ENCODE measurements at regions not wholly inside any gene's neighbourhood (a gene's known extent, or its start where the extent isn't known, plus 50 kb on each side); places are given as distances from the start of the nearest gene placed in this dataset.
"Not testable (repeated sequence)": the region's sequence is repeated elsewhere in the genome, so short reads cannot be mapped to it uniquely, and the experiment has no call there.

GRCh38 chr13:18624061-18624460 lies 557.6 kb downstream of the TUBA3C start:
- DNase-seq: not testable (repeated sequence)

GRCh38 chr13:18618442-18618841 lies 563.2 kb downstream of the TUBA3C start:
- not testable (repeated sequence) for DNase-seq

GRCh38 chr13:18610476-18610875 lies 571.1 kb downstream of the TUBA3C start:
- not testable (repeated sequence) for DNase-seq

GRCh38 chr13:18609371-18609770 lies 572.3 kb downstream of the TUBA3C start:
- DNase-seq: not testable (repeated sequence)

DNA sequence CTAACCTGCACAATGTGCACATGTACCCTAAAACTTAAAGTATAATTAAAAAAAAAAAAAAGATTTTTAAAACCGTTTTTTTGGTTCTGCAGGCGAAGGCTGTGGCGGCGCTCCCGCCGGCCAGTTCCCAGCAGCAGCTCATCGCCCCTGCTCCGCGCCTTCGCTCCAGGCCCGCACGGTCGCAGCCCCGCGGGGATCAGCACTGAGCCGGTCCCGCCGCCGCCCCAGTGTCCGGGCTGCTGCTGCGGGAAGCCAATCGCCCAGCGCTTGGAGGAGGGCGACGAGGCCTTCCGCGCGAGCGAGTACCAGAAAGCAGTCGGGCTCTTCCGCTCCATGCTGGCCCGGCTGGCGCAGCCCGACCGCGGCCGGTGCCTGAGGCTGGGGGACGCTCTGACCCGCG lies 572.8 kb downstream of the TUBA3C start:
- DNase-seq: not testable (repeated sequence)

GRCh38 chr13:18600366-18600765 lies 581.3 kb downstream of the TUBA3C start:
- not testable (repeated sequence) for DNase-seq

DNA sequence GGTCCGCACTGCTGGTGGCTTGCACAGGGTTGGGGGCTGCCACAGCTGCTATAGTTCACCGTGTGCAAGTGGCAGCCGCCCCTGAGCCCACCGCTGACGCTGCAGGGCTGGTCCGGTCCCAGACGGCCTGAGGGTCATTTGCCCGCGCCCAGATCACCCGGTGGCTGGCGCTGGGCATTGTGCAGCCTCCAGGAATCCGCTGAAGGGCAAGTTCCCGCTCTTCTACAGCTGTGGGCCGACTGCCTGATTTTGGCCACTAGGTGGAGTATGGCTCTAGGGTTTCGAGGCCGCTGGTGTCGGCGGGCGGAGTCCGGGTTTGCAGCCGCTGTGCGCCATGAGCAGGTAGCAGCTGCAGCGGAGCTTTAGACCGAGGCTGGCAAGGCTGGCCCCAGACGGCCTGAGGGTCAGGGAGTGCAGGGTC lies 581.8 kb downstream of the TUBA3C start:
- DNase-seq: not testable (repeated sequence)

DNA sequence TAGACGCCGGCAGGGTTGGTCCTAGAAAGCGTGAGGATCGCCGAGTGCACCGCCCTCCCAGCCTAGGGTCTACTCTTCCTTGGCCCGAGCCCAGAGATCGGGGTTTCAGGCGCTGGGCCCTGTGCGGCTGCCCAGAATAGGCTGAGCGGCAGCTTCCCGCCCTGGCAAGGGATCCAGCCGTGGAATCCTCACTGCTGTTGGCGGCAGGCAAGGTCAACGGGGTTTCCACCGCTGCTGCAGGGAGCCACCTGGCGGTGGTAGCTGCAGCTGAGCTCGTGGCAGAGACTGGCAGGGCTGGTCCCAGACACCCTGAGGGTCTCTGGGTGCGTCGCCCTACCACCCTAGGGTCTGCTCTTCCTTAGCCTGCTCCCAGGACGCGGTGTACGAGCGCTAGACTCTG lies 583.1 kb downstream of the TUBA3C start:
- not testable (repeated sequence) for DNase-seq

DNA sequence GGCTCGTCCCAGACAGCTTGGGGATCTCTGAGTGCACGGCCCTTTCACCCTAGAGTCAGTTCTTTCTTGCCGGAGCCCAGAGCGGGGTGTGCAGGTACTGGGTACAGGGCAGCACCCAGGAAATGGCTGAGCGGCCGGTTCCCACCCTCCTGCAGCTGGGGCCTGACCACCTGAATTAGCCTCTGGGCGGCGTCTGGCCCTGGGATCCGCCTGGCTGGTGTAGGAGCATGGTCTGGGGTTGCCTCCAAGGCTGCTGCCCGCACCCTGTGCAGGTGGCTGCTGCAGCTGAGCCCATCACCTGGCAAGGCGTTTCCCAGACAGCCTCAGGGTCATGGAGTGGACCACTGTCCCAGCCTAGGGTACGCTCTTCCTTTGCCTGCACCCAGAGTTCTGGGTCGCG lies 583.7 kb downstream of the TUBA3C start:
- DNase-seq: not testable (repeated sequence)

DNA sequence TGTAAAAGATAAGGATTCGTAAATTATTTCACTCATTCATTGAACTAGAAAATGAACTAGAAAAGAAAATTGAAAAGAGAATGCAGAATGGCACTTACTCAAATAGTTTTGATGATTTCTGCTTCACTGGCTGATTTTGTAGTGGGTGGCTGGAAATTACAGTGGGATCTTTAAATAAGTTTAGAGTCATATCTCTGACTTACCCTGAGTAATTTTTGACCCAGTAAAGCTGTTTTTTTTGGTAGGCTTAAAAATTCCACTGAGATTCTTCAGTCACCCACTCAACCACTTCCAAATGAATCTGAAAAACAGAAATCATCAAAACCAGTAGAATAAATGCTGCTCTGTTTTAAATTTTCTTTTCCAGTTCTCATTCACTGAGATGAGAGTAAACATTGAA lies 604.5 kb downstream of the TUBA3C start:
- not testable (repeated sequence) for DNase-seq

DNA sequence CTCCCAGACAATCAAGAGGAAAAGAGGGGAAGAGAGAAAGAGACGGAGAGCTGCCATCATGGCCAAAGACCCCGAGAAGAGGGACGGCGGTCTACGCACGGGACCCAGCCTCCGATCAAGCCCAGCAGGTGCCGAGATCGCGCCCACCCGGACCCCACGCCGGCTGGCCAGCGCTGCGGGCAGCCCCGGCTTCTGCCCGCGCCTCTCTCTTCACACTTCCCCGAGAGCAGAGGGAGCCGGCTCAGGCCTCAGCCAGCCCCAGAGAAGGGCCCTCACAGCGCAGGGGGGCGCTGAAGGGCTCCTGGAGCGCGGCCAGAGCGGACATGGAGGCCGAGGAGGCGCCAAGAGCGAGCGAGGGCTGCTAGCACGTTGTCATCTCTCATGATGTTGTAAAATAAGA lies 613.7 kb downstream of the TUBA3C start:
- DNase-seq: not testable (repeated sequence)

All from islet precursor cell (in vitro differentiated cells).